Stomach (tissue), 4 donors: ENCODE measurements at regions not wholly inside any gene's neighbourhood (a gene's known extent, or its start where the extent isn't known, plus 50 kb on each side); places are given as distances from the start of the nearest gene placed in this dataset.

Experiments used
- POLR2A ChIP-seq, 4 donors: fragments of 450-650 bp; IDR thresholded peaks; one replicate each; pipeline ENCODE4 v1.6.1; 2016; ENCODE audit warnings: antibody characterized with exemption in 4 of 4, control low read depth in 2 of 4, mild to moderate bottlenecking in 1 of 4, moderate library complexity in 1 of 4
- POLR2AphosphoS5 ChIP-seq, 3 donors: sonication (generic); formaldehyde crosslinking; IDR thresholded peaks; one replicate each; pipeline ENCODE4 v1.6.1; 2016; ENCODE audit warnings: antibody characterized with exemption in 3 of 3
- TF ChIP-seq, protein P1 (sequence below), 7 experiments: fragments of 450-650 bp in 4 of 7; fragments of 200-600 bp in 3 of 7; sonication (generic) in 3 of 7; IDR thresholded peaks; one replicate each; pipeline ENCODE4 v1.5.1; 2016 to 2019; ENCODE audit warnings: antibody characterized with exemption in 7 of 7, control low read depth in 2 of 7, mild to moderate bottlenecking in 1 of 7

- TF ChIP-seq POLR2A (IDR thresholded peaks at IDR 0.05) (no peak), POLR2AphosphoS5 (IDR thresholded peaks at IDR 0.05) (no peak)
- TF ChIP-seq, protein P1, sequence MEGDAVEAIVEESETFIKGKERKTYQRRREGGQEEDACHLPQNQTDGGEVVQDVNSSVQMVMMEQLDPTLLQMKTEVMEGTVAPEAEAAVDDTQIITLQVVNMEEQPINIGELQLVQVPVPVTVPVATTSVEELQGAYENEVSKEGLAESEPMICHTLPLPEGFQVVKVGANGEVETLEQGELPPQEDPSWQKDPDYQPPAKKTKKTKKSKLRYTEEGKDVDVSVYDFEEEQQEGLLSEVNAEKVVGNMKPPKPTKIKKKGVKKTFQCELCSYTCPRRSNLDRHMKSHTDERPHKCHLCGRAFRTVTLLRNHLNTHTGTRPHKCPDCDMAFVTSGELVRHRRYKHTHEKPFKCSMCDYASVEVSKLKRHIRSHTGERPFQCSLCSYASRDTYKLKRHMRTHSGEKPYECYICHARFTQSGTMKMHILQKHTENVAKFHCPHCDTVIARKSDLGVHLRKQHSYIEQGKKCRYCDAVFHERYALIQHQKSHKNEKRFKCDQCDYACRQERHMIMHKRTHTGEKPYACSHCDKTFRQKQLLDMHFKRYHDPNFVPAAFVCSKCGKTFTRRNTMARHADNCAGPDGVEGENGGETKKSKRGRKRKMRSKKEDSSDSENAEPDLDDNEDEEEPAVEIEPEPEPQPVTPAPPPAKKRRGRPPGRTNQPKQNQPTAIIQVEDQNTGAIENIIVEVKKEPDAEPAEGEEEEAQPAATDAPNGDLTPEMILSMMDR (IDR thresholded peaks at IDR 0.05): no peak
Observed at GRCh38 chr2:60259781-60260180, 293.7 kb downstream of the BCL11A start.
